ENCODE measurements at regions not wholly inside any gene's neighbourhood (a gene's known extent, or its start where the extent isn't known, plus 50 kb on each side); places are given as distances from the start of the nearest gene placed in this dataset.

- H3K27ac ChIP-seq (ENCODE audit: low read depth, low read length): no peak overlapping the region
- H3K36me3 ChIP-seq (ENCODE audit: insufficient read depth, low read length): no peaks in the 10 kb centered on the region
- Mint-ChIP-seq H3K4me3 (no peak overlapping the region), H3K9me3 (peaks cover 0 to 13% (median 2%) of the 10 kb centered on the region in 5 donors), H3K27me3 (no peaks in the 10 kb centered on the region), H3K27ac (no peak overlapping the region), H3K36me3 (no peaks in the 10 kb centered on the region), H3K4me1 (no peaks in the 10 kb centered on the region)
- H3K27me3 ChIP-seq (ENCODE audit: insufficient read depth, low read length, poor library complexity, severe bottlenecking): no peaks in the 10 kb centered on the region
- POLR2A ChIA-PET: no interaction called here
- H3K4me1 ChIP-seq (ENCODE audit: insufficient read depth, low read length): no peaks in the 10 kb centered on the region
- H3K4me3 ChIP-seq (ENCODE audit: low read length): no peak overlapping the region
- H3K9me3 ChIP-seq (ENCODE audit: low read length): no peaks in the 10 kb centered on the region
- DNase-seq: no peak
- CTCF ChIA-PET: no interaction called here
Observed at GRCh38 chr5:63262185-63262981, 683.8 kb downstream of the LRRC70 start.

- Mint-ChIP-seq H3K36me3 (no peaks in the 10 kb centered on the region), H3K4me3 (no peak overlapping the region), H3K27me3 (no peaks in the 10 kb centered on the region), H3K9me3 (peaks cover 0 to 13% (median 2%) of the 10 kb centered on the region in 5 donors), H3K27ac (no peak overlapping the region), H3K4me1 (no peaks in the 10 kb centered on the region)
- Histone ChIP-seq H3K36me3 (ENCODE audit: insufficient read depth, low read length) (no peaks in the 10 kb centered on the region), H3K4me3 (ENCODE audit: low read length) (no peak overlapping the region), H3K9me3 (ENCODE audit: low read length) (no peaks in the 10 kb centered on the region), H3K4me1 (ENCODE audit: insufficient read depth, low read length) (no peaks in the 10 kb centered on the region), H3K27me3 (ENCODE audit: insufficient read depth, low read length, poor library complexity, severe bottlenecking) (no peaks in the 10 kb centered on the region), H3K27ac (ENCODE audit: low read depth, low read length) (no peak overlapping the region)
- ChIA-PET CTCF (no interaction called here), POLR2A (no interaction called here)
- DNase-seq: no peak
Observed at GRCh38 chr5:63261695-63262094, 683.1 kb downstream of the LRRC70 start.

- no peak for DNase-seq
- peaks cover 0 to 12% (median 4%) of the 10 kb centered on the region in 5 donors for H3K9me3 Mint-ChIP-seq
- Histone ChIP-seq H3K4me3 (ENCODE audit: low read length) (no peak overlapping the region), H3K27ac (ENCODE audit: low read depth, low read length) (no peak overlapping the region), H3K27me3 (ENCODE audit: insufficient read depth, low read length, poor library complexity, severe bottlenecking) (no peaks in the 10 kb centered on the region), H3K9me3 (ENCODE audit: low read length) (no peaks in the 10 kb centered on the region), H3K36me3 (ENCODE audit: insufficient read depth, low read length) (no peaks in the 10 kb centered on the region), H3K4me1 (ENCODE audit: insufficient read depth, low read length) (no peaks in the 10 kb centered on the region)
- H3K36me3 Mint-ChIP-seq: no peaks in the 10 kb centered on the region
- H3K4me1 Mint-ChIP-seq: no peaks in the 10 kb centered on the region
- ChIA-PET POLR2A (no interaction called here), CTCF (no interaction called here)
- H3K27me3 Mint-ChIP-seq: no peaks in the 10 kb centered on the region
- H3K27ac Mint-ChIP-seq: no peak overlapping the region
- no peak overlapping the region for H3K4me3 Mint-ChIP-seq
Observed at GRCh38 chr5:63255594-63255993, 677.0 kb downstream of the LRRC70 start.

- H3K36me3 ChIP-seq (ENCODE audit: insufficient read depth, low read length): no peaks in the 10 kb centered on the region
- no peaks in the 10 kb centered on the region for H3K27me3 ChIP-seq (ENCODE audit: insufficient read depth, low read length, poor library complexity, severe bottlenecking)
- CTCF ChIA-PET: no interaction called here
- POLR2A ChIA-PET: no interaction called here
- Mint-ChIP-seq H3K27me3 (no peaks in the 10 kb centered on the region), H3K4me3 (no peak overlapping the region), H3K4me1 (no peaks in the 10 kb centered on the region), H3K27ac (no peak overlapping the region), H3K36me3 (no peaks in the 10 kb centered on the region), H3K9me3 (peaks cover 0 to 11% (median 4%) of the 10 kb centered on the region in 5 donors)
- DNase-seq: no peak
- H3K27ac ChIP-seq (ENCODE audit: low read depth, low read length): no peak overlapping the region
- H3K9me3 ChIP-seq (ENCODE audit: low read length): no peaks in the 10 kb centered on the region
- H3K4me1 ChIP-seq (ENCODE audit: insufficient read depth, low read length): no peaks in the 10 kb centered on the region
- H3K4me3 ChIP-seq (ENCODE audit: low read length): no peak overlapping the region
Observed at GRCh38 chr5:63250939-63251338, 672.3 kb downstream of the LRRC70 start.

GRCh38 chr5:63249960-63250359 lies 671.3 kb downstream of the LRRC70 start:
- Mint-ChIP-seq H3K36me3 (no peaks in the 10 kb centered on the region), H3K4me3 (no peak overlapping the region), H3K9me3 (peaks cover 0 to 11% (median 3%) of the 10 kb centered on the region in 5 donors), H3K4me1 (no peaks in the 10 kb centered on the region), H3K27me3 (no peaks in the 10 kb centered on the region), H3K27ac (no peak overlapping the region)
- H3K4me3 ChIP-seq (ENCODE audit: low read length): no peak overlapping the region
- H3K27ac ChIP-seq (ENCODE audit: low read depth, low read length): no peak overlapping the region
- no peaks in the 10 kb centered on the region for H3K4me1 ChIP-seq (ENCODE audit: insufficient read depth, low read length)
- no peak for DNase-seq
- H3K27me3 ChIP-seq (ENCODE audit: insufficient read depth, low read length, poor library complexity, severe bottlenecking): no peaks in the 10 kb centered on the region
- no peaks in the 10 kb centered on the region for H3K9me3 ChIP-seq (ENCODE audit: low read length)
- CTCF ChIA-PET: no interaction called here
- H3K36me3 ChIP-seq (ENCODE audit: insufficient read depth, low read length): no peaks in the 10 kb centered on the region
- POLR2A ChIA-PET: no interaction called here

- ChIA-PET CTCF (no interaction called here), POLR2A (no interaction called here)
- Histone ChIP-seq H3K27me3 (ENCODE audit: insufficient read depth, low read length, poor library complexity, severe bottlenecking) (no peaks in the 10 kb centered on the region), H3K36me3 (ENCODE audit: insufficient read depth, low read length) (no peaks in the 10 kb centered on the region), H3K4me1 (ENCODE audit: insufficient read depth, low read length) (no peaks in the 10 kb centered on the region), H3K4me3 (ENCODE audit: low read length) (no peak overlapping the region), H3K27ac (ENCODE audit: low read depth, low read length) (no peak overlapping the region), H3K9me3 (ENCODE audit: low read length) (no peaks in the 10 kb centered on the region)
- DNase-seq: no peak
- Mint-ChIP-seq H3K36me3 (no peaks in the 10 kb centered on the region), H3K4me3 (no peak overlapping the region), H3K9me3 (peaks cover 0 to 5% (median 3%) of the 10 kb centered on the region in 5 donors), H3K27me3 (no peaks in the 10 kb centered on the region), H3K4me1 (no peaks in the 10 kb centered on the region), H3K27ac (no peak overlapping the region)
Observed at GRCh38 chr5:63247651-63248050, 669.0 kb downstream of the LRRC70 start.

- CTCF ChIA-PET: no interaction called here
- no peak for DNase-seq
- Mint-ChIP-seq H3K4me3 (no peak overlapping the region), H3K9me3 (peaks cover 0 to 5% (median 4%) of the 10 kb centered on the region in 5 donors), H3K27me3 (no peaks in the 10 kb centered on the region), H3K4me1 (no peaks in the 10 kb centered on the region), H3K36me3 (no peaks in the 10 kb centered on the region), H3K27ac (no peak overlapping the region)
- Histone ChIP-seq H3K4me1 (ENCODE audit: insufficient read depth, low read length) (no peaks in the 10 kb centered on the region), H3K36me3 (ENCODE audit: insufficient read depth, low read length) (no peaks in the 10 kb centered on the region), H3K9me3 (ENCODE audit: low read length) (no peaks in the 10 kb centered on the region), H3K27me3 (ENCODE audit: insufficient read depth, low read length, poor library complexity, severe bottlenecking) (no peaks in the 10 kb centered on the region), H3K4me3 (ENCODE audit: low read length) (no peak overlapping the region), H3K27ac (ENCODE audit: low read depth, low read length) (no peak overlapping the region)
- POLR2A ChIA-PET: no interaction called here
Observed at GRCh38 chr5:63245271-63245670, 666.7 kb downstream of the LRRC70 start.

- ChIA-PET POLR2A (no interaction called here), CTCF (no interaction called here)
- H3K27me3 Mint-ChIP-seq: no peaks in the 10 kb centered on the region
- no peak overlapping the region for H3K4me3 Mint-ChIP-seq
- Histone ChIP-seq H3K4me3 (ENCODE audit: low read length) (no peak overlapping the region), H3K9me3 (ENCODE audit: low read length) (no peaks in the 10 kb centered on the region), H3K36me3 (ENCODE audit: insufficient read depth, low read length) (no peaks in the 10 kb centered on the region), H3K27ac (ENCODE audit: low read depth, low read length) (no peak overlapping the region), H3K27me3 (ENCODE audit: insufficient read depth, low read length, poor library complexity, severe bottlenecking) (no peaks in the 10 kb centered on the region), H3K4me1 (ENCODE audit: insufficient read depth, low read length) (no peaks in the 10 kb centered on the region)
- DNase-seq: no peak
- H3K27ac Mint-ChIP-seq: no peak overlapping the region
- H3K36me3 Mint-ChIP-seq: no peaks in the 10 kb centered on the region
- peaks cover 0 to 9% (median 4%) of the 10 kb centered on the region in 5 donors for H3K9me3 Mint-ChIP-seq
- no peaks in the 10 kb centered on the region for H3K4me1 Mint-ChIP-seq
Observed at GRCh38 chr5:63240063-63240755, 661.6 kb downstream of the LRRC70 start.

All from CD8-positive, alpha-beta memory T cell (primary cell).